ENCODE measurements at regions not wholly inside any gene's neighbourhood (a gene's known extent, or its start where the extent isn't known, plus 50 kb on each side); places are given as distances from the start of the nearest gene placed in this dataset.

DNA sequence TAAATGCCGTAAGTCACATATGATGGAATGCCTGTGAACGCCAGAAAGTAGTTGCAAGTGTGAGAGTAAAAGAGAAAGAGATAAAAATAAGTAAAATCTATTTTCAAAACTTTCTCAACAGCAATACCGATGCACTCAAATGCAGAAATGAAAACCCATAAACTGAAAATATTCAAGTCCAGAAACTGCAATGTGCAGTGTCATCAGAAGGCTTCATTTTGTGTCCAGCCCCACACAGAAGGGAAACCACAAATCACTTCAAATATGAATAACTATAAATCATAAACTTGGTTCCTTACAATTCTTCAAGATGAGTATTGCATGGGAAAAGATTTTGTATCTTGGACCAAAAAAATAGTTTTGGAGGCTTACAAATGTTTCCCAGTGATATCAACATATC lies 375.2 kb upstream of the ANO5 start:
- H3K9ac ChIP-seq (replicated peaks; ENCODE audit: extremely low read depth, insufficient read depth, low read length), result no peak overlapping the region
- H3K9me1 ChIP-seq (replicated peaks; ENCODE audit: control insufficient read depth, extremely low read depth, insufficient read depth, low read length), result no peaks in the 10 kb centered on the region
- no peak for FAIRE-seq
- H3K27ac ChIP-seq (ENCODE audit: insufficient read depth, low read depth, low read length), result no peak overlapping the region
- no peaks in the 10 kb centered on the region for H3K4me1 ChIP-seq (ENCODE audit: control insufficient read depth, extremely low read depth, insufficient read depth, low read length)
- intact Hi-C loops (cut with micrococcal nuclease), result no loop called here
- H3K79me2 ChIP-seq (ENCODE audit: control insufficient read depth, insufficient read depth, low read length), result no peaks in the 10 kb centered on the region
- no peak overlapping the region for H2AFZ ChIP-seq (ENCODE audit: low read depth, low read length)
- dilution Hi-C loops (cut with MboI; ENCODE audit: extremely low pct_ligation_motif_present, low sequenced_read_pairs), result no loop called here
- ChIA-PET CTCF (no interaction called here), POLR2A (no interaction called here)
- no peak for TF ChIP-seq MAX (IDR thresholded peaks at IDR 0.05; ENCODE audit: insufficient read depth, insufficient read length)
- TF ChIP-seq POLR2A (IDR thresholded peaks at IDR 0.05; ENCODE audit: low read depth, low read length), result no peak
- no peak for TF ChIP-seq MYC (IDR thresholded peaks at IDR 0.05; ENCODE audit: low read depth, low read length)
- no peak for TF ChIP-seq EZH2 (IDR thresholded peaks at IDR 0.05; ENCODE audit: borderline replicate concordance, low read depth, low read length, severe bottlenecking)
- TF ChIP-seq, protein P1, sequence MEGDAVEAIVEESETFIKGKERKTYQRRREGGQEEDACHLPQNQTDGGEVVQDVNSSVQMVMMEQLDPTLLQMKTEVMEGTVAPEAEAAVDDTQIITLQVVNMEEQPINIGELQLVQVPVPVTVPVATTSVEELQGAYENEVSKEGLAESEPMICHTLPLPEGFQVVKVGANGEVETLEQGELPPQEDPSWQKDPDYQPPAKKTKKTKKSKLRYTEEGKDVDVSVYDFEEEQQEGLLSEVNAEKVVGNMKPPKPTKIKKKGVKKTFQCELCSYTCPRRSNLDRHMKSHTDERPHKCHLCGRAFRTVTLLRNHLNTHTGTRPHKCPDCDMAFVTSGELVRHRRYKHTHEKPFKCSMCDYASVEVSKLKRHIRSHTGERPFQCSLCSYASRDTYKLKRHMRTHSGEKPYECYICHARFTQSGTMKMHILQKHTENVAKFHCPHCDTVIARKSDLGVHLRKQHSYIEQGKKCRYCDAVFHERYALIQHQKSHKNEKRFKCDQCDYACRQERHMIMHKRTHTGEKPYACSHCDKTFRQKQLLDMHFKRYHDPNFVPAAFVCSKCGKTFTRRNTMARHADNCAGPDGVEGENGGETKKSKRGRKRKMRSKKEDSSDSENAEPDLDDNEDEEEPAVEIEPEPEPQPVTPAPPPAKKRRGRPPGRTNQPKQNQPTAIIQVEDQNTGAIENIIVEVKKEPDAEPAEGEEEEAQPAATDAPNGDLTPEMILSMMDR (IDR thresholded peaks at IDR 0.05; ENCODE audit: extremely low read depth in 1 of 2, insufficient read depth in 1 of 2, low read depth in 1 of 2, low read length in 2 of 2), result no peak
- no peak for TF ChIP-seq JUN (IDR thresholded peaks at IDR 0.05; ENCODE audit: borderline replicate concordance, insufficient read depth, insufficient read length, low read depth)
- TF ChIP-seq POLR2AphosphoS5 (IDR thresholded peaks at IDR 0.05; ENCODE audit: insufficient read depth, low read depth, low read length), result no peak
- no peak for TF ChIP-seq GATA2 (IDR thresholded peaks at IDR 0.05; ENCODE audit: insufficient read depth, insufficient read length, low read depth, low read length)
- TF ChIP-seq FOS (IDR thresholded peaks at IDR 0.05; ENCODE audit: borderline replicate concordance, insufficient read depth, low read length), result no peak
- no peak overlapping the region for H3K4me2 ChIP-seq (ENCODE audit: insufficient read depth, low read length)
- H3K4me3 ChIP-seq (replicated peaks in 1 of 3; ENCODE audit: insufficient read depth in 1 of 3, low read depth in 1 of 3, low read length in 3 of 3), result no peak overlapping the region
- H3K36me3 ChIP-seq (ENCODE audit: control insufficient read depth in 2 of 2, extremely low read depth in 1 of 2, insufficient read depth in 2 of 2, low read length in 2 of 2), result no peaks in the 10 kb centered on the region
- DNase-seq (ENCODE audit: low read depth, low spot score), result no peak
- H4K20me1 ChIP-seq (replicated peaks; ENCODE audit: control insufficient read depth, extremely low read depth, insufficient read depth, low read length), result no peaks in the 10 kb centered on the region
- no TSS peak for BruUV-seq (replicated peaks)
- H3K27me3 ChIP-seq (ENCODE audit: control insufficient read depth in 2 of 2, insufficient read depth in 2 of 2, low read length in 2 of 2), result no peaks in the 10 kb centered on the region
- peaks cover 3% of the 10 kb centered on the region for H3K9me3 ChIP-seq (replicated peaks; ENCODE audit: control insufficient read depth, insufficient read depth, low read length)

Measured in endothelial cell of umbilical vein (primary cell).